ENCODE measurements at regions not wholly inside any gene's neighbourhood (a gene's known extent, or its start where the extent isn't known, plus 50 kb on each side); places are given as distances from the start of the nearest gene placed in this dataset.

DNA sequence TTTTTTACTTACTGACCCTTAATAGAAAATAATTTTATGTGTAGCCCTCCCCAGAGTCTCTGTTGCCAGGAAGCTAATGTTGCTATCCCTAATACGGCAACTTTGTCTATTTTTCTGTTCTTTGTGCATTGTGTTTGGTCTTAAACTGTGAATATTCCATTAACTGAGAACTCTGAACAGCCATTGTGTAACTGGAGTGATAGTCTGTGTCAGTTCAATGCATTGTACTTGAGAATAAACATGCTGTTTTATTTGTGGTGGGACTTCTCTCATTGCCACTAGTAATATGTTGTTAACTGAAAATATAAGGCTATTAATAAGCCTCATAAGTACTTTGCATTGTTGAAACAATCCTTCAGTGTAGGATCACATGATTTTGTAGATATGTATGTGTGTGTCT lies 278.3 kb upstream of the DMRT1 start:
- H3K9me3 ChIP-seq (ENCODE audit: control insufficient read depth, insufficient read depth, low read depth, low read length), result no peaks in the 10 kb centered on the region
- H3K4me3 ChIP-seq (ENCODE audit: low read depth, low read length), result no peak overlapping the region
- CTCF ChIA-PET, result no interaction called here
- TF ChIP-seq ZNF239 (tag by site-specific recombination; IDR thresholded peaks at IDR 0.05) (no peak), ZNF701 (tag by site-specific recombination; IDR thresholded peaks at IDR 0.05) (no peak)
- no peaks in the 10 kb centered on the region for H3K36me3 ChIP-seq (ENCODE audit: control insufficient read depth in 2 of 2, insufficient read depth in 1 of 2, low read length in 2 of 2)
- peaks cover 2% of the 10 kb centered on the region; the same call in 1 of the 2 replicates for H3K4me1 ChIP-seq (ENCODE audit: control insufficient read depth, insufficient read depth, low read length)
- H3K27ac ChIP-seq (ENCODE audit: extremely low read depth, low read depth, low read length), result no peak overlapping the region
- POLR2A ChIA-PET, result no interaction called here

DNA sequence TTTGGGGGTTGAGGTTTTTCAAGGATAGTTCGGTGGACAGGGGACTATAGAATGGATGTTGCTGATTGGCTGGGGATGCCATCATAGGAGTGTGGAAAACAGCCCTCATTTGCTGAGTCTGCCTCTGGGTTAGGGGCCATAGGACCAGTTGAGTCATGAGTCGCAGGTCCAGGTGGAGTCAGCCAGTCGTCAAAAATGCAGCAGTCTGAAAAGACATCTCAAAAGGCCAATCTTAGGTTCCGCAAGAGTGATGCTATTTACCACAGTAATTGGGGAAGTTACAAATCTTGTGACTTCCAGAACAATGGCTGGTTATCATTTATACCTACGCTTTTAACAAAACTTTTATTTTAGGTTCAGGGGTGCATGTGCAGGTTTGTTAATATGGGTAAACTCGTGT lies 276.0 kb upstream of the DMRT1 start:
- Histone ChIP-seq H3K9me3 (ENCODE audit: control insufficient read depth, insufficient read depth, low read depth, low read length) (no peaks in the 10 kb centered on the region), H3K4me1 (ENCODE audit: control insufficient read depth, insufficient read depth, low read length) (peaks cover 2% of the 10 kb centered on the region; the same call in 1 of the 2 replicates), H3K36me3 (ENCODE audit: control insufficient read depth in 2 of 2, insufficient read depth in 1 of 2, low read length in 2 of 2) (no peaks in the 10 kb centered on the region), H3K4me3 (ENCODE audit: low read depth, low read length) (no peak overlapping the region), H3K27ac (ENCODE audit: extremely low read depth, low read depth, low read length) (no peak overlapping the region)
- POLR2A ChIA-PET, result no interaction called here
- CTCF ChIA-PET, result interaction anchor here (0.7 kb wide), 1 partner anchor 37 kb away, joined by 3 read pairs; no protein-coding TSS in a partner anchor
- TF ChIP-seq ZNF785 (tag by site-specific recombination; IDR thresholded peaks at IDR 0.05) (no peak), HOXA7 (CRISPR knock-in tag; IDR thresholded peaks at IDR 0.05; ENCODE audit: borderline replicate concordance) (no peak), ZNF391 (tag by site-specific recombination; IDR thresholded peaks at IDR 0.05; ENCODE audit: borderline replicate concordance, low read depth) (no peak), ZNF473 (tag by site-specific recombination; IDR thresholded peaks at IDR 0.05) (no peak), ZNF768 (tag by site-specific recombination; IDR thresholded peaks at IDR 0.05) (no peak), ZNF311 (tag by site-specific recombination; IDR thresholded peaks at IDR 0.05; ENCODE audit: borderline replicate concordance) (no peak), SALL2 (tag by site-specific recombination; IDR thresholded peaks at IDR 0.05; ENCODE audit: borderline replicate concordance) (no peak), ZNF175 (tag by site-specific recombination; IDR thresholded peaks at IDR 0.05) (no peak), SETDB1 (IDR thresholded peaks at IDR 0.05; ENCODE audit: insufficient read length, low read length) (no peak), HOXC10 (CRISPR knock-in tag; IDR thresholded peaks at IDR 0.05) (no peak), GLI4 (tag by site-specific recombination; IDR thresholded peaks at IDR 0.05) (no peak)
- TF ChIP-seq, protein P1, sequence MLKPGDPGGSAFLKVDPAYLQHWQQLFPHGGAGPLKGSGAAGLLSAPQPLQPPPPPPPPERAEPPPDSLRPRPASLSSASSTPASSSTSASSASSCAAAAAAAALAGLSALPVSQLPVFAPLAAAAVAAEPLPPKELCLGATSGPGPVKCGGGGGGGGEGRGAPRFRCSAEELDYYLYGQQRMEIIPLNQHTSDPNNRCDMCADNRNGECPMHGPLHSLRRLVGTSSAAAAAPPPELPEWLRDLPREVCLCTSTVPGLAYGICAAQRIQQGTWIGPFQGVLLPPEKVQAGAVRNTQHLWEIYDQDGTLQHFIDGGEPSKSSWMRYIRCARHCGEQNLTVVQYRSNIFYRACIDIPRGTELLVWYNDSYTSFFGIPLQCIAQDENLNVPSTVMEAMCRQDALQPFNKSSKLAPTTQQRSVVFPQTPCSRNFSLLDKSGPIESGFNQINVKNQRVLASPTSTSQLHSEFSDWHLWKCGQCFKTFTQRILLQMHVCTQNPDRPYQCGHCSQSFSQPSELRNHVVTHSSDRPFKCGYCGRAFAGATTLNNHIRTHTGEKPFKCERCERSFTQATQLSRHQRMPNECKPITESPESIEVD (tag by site-specific recombination; IDR thresholded peaks at IDR 0.05), result no peak

DNA sequence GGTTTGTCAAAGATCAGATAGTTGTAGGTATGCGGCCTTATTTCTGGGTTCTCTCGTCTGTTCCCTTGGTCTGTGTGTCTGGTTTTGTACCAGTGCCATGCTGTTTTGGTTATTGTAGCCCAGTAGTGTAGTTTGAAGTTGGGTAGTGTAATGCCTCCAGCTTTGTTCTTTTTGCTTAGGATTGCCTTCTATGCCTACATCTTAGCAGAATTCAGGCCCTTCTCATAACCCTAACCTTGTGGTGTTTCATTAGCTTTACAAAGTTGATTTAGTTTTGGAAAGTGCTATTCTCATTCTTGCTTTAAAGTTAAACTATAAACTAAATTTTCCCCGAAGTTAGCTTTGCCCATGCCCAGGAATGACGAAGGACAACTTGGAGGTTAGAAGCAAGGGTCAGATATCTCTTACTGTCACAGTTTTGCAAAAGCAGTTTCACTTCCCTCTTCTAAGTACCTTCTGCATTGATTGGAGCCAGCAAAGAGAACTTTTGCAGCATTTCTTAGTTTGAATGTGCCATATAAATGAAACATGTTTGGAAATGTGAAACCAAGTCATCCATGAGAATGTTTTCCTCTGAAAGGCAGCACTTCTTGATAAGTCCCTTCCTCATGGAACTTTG lies 274.3 kb upstream of the DMRT1 start:
- no peaks in the 10 kb centered on the region for H3K4me1 ChIP-seq (ENCODE audit: control insufficient read depth, insufficient read depth, low read length)
- no peak overlapping the region for H3K4me3 ChIP-seq (ENCODE audit: low read depth, low read length)
- TF ChIP-seq, protein P2, sequence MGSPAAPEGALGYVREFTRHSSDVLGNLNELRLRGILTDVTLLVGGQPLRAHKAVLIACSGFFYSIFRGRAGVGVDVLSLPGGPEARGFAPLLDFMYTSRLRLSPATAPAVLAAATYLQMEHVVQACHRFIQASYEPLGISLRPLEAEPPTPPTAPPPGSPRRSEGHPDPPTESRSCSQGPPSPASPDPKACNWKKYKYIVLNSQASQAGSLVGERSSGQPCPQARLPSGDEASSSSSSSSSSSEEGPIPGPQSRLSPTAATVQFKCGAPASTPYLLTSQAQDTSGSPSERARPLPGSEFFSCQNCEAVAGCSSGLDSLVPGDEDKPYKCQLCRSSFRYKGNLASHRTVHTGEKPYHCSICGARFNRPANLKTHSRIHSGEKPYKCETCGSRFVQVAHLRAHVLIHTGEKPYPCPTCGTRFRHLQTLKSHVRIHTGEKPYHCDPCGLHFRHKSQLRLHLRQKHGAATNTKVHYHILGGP (tag by site-specific recombination; IDR thresholded peaks at IDR 0.05), result no peak
- CTCF ChIA-PET, result interaction anchor here (1.4 kb wide), 1 partner anchor 9 kb away, joined by 5 read pairs; no protein-coding TSS in a partner anchor
- no peaks in the 10 kb centered on the region for H3K9me3 ChIP-seq (ENCODE audit: control insufficient read depth, insufficient read depth, low read depth, low read length)
- POLR2A ChIA-PET, result no interaction called here
- H3K27ac ChIP-seq (ENCODE audit: extremely low read depth, low read depth, low read length), result no peak overlapping the region
- no peaks in the 10 kb centered on the region for H3K36me3 ChIP-seq (ENCODE audit: control insufficient read depth in 2 of 2, insufficient read depth in 1 of 2, low read length in 2 of 2)

DNA sequence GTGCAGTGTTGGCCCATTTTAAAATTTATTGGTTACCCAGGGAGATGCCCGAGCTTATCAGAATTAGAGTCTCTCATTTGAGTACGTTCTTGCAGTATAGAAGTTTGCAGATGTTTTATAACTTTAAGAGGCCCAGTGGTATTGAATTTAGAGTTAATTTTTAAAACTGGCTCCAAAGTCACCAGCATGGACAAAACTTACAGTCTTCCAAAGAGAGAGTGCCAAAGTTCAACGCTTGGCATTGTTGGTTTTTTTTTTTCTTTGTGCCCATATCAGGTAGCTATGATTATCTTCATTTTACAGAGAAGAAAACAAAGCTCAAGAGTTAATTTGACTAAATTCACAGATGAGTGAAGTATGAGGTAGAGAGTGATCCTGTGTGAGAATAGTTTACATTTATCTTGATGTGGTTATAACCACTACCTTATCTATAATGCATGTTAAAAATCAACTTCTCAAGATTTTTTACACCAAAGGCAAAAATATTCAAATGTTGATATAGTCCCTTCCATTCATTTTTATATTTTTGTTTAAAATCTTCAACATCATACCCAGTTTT lies 273.7 kb upstream of the DMRT1 start:
- Histone ChIP-seq H3K27ac (ENCODE audit: extremely low read depth, low read depth, low read length) (no peak overlapping the region), H3K36me3 (ENCODE audit: control insufficient read depth in 2 of 2, insufficient read depth in 1 of 2, low read length in 2 of 2) (no peaks in the 10 kb centered on the region), H3K4me3 (ENCODE audit: low read depth, low read length) (no peak overlapping the region), H3K9me3 (ENCODE audit: control insufficient read depth, insufficient read depth, low read depth, low read length) (no peaks in the 10 kb centered on the region), H3K4me1 (ENCODE audit: control insufficient read depth, insufficient read depth, low read length) (no peaks in the 10 kb centered on the region)
- ChIA-PET POLR2A (no interaction called here), CTCF (interaction anchor here (1.4 kb wide), 1 partner anchor 9 kb away, joined by 5 read pairs; no protein-coding TSS in a partner anchor)
- TF ChIP-seq ZNF248 (tag by site-specific recombination; IDR thresholded peaks at IDR 0.05), result no peak
- TF ChIP-seq GLI2 (tag by site-specific recombination; IDR thresholded peaks at IDR 0.05; ENCODE audit: borderline replicate concordance, low read depth), result no peak
- no peak for TF ChIP-seq KLF1 (tag by site-specific recombination; IDR thresholded peaks at IDR 0.05)
- TF ChIP-seq ZNF701 (tag by site-specific recombination; IDR thresholded peaks at IDR 0.05), result no peak
- TF ChIP-seq EGR2 (tag by site-specific recombination; IDR thresholded peaks at IDR 0.05; ENCODE audit: low read depth), result no peak
- no peak for TF ChIP-seq ZNF132 (tag by site-specific recombination; IDR thresholded peaks at IDR 0.05; ENCODE audit: borderline replicate concordance)
- no peak for TF ChIP-seq REPIN1 (tag by site-specific recombination; IDR thresholded peaks at IDR 0.05; ENCODE audit: low read depth)
- TF ChIP-seq ZNF558 (tag by site-specific recombination; IDR thresholded peaks at IDR 0.05), result no peak

Measured in HEK293 (cell line).